CD14-positive monocyte (primary cell): ENCODE measurements at regions not wholly inside any gene's neighbourhood (a gene's known extent, or its start where the extent isn't known, plus 50 kb on each side); places are given as distances from the start of the nearest gene placed in this dataset.
A peak's percentile ranks its signal among the peaks of the same experiment; 100 is the strongest.
"Not testable (repeated sequence)": the region's sequence is repeated elsewhere in the genome, so short reads cannot be mapped to it uniquely, and the experiment has no call there.

Experiments used
- DNase-seq, 3 donors: peaks; one replicate each; pipeline ENCODE4 v3.0.0-alpha.2; 2011 to 2022
- H2AFZ ChIP-seq: 2 replicates; pipeline ENCODE4 v1.6.0; 2012; ENCODE audit warnings: mild to moderate bottlenecking, low read depth, low read length, inconsistent platforms; ENCODE audit not compliant: insufficient read depth, poor library complexity, severe bottlenecking
- H3K27ac ChIP-seq, 2 donors: 1 replicate in 1 of 2; 2 replicates in 1 of 2; pipeline ENCODE4 v1.5.1; 2012 to 2013; ENCODE audit warnings: low read length in 2 of 2, control low read depth in 1 of 2, inconsistent platforms in 1 of 2, low read depth in 1 of 2, mild to moderate bottlenecking in 1 of 2
- H3K27me3 ChIP-seq, 2 donors: one replicate each; pipeline versions ENCODE4 v1.6.0 to v1.6.1; 2011 to 2013; ENCODE audit warnings: low read length in 2 of 2; ENCODE audit not compliant: control insufficient read depth in 2 of 2, insufficient read depth in 2 of 2
- H3K36me3 ChIP-seq, 2 donors: replicated peaks in 1 of 2; 1 replicate in 1 of 2; 2 replicates in 1 of 2; pipeline versions ENCODE4 v1.5.1 to v1.6.1; 2012 to 2013; ENCODE audit warnings: low read length in 2 of 2, control low read depth in 1 of 2, inconsistent platforms in 1 of 2, mild to moderate bottlenecking in 1 of 2; ENCODE audit not compliant: insufficient read depth in 2 of 2, control insufficient read depth in 1 of 2
- H3K4me1 ChIP-seq, 2 donors: 1 replicate in 1 of 2; 2 replicates in 1 of 2; pipeline versions ENCODE4 v1.5.1 to v1.6.1; 2012 to 2013; ENCODE audit warnings: low read length in 2 of 2, control low read depth in 1 of 2, inconsistent platforms in 1 of 2, mild to moderate bottlenecking in 1 of 2, moderate library complexity in 1 of 2; ENCODE audit not compliant: insufficient read depth in 2 of 2, control insufficient read depth in 1 of 2
- H3K4me2 ChIP-seq: replicated peaks from 2 replicates; pipeline ENCODE3; 2012; ENCODE audit warnings: low read length, moderate library complexity, mild to moderate bottlenecking; ENCODE audit not compliant: poor library complexity, severe bottlenecking; ENCODE audit errors: extremely low read depth
- H3K4me3 ChIP-seq, 3 experiments: fragments of 200-600 bp in 1 of 3; sonication (generic) in 1 of 3; replicated peaks in 1 of 3; 1 replicate in 2 of 3; 2 replicates in 1 of 3; pipeline ENCODE4 v1.5.1; 2011 to 2013; ENCODE audit warnings: low read length in 3 of 3, mild to moderate bottlenecking in 3 of 3, control low read depth in 2 of 3, low read depth in 2 of 3, inconsistent platforms in 1 of 3, moderate library complexity in 1 of 3
- H3K79me2 ChIP-seq: 2 replicates; pipeline ENCODE4 v1.6.0; 2012; ENCODE audit warnings: mild to moderate bottlenecking, control low read depth, inconsistent platforms, low read length, moderate library complexity; ENCODE audit not compliant: insufficient read depth
- H3K9ac ChIP-seq: 2 replicates; pipeline ENCODE4 v1.6.0; 2017; ENCODE audit warnings: low read length, mild to moderate bottlenecking; ENCODE audit not compliant: insufficient read depth, poor library complexity, severe bottlenecking
- H3K9me3 ChIP-seq, 2 donors: replicated peaks in 1 of 2; 1 replicate in 1 of 2; 2 replicates in 1 of 2; pipeline versions ENCODE4 v1.5.1 to v1.6.1; 2012 to 2013; ENCODE audit warnings: low read length in 2 of 2, control low read depth in 1 of 2; ENCODE audit not compliant: control insufficient read depth in 1 of 2, insufficient read depth in 1 of 2
- H4K20me1 ChIP-seq: 2 replicates; pipeline ENCODE4 v1.6.0; 2012; ENCODE audit warnings: mild to moderate bottlenecking, low read length, control low read depth, moderate library complexity; ENCODE audit not compliant: insufficient read depth
- H3K27ac Mint-ChIP-seq, 7 donors: one replicate each; pipeline ENCODE4 v1.8.0; 2020; ENCODE audit warnings: mild to moderate bottlenecking in 7 of 7, mixed read lengths in 7 of 7, moderate library complexity in 6 of 7, inconsistent platforms in 2 of 7
- H3K27me3 Mint-ChIP-seq, 3 donors: one replicate each; pipeline ENCODE4 v1.8.0; 2021 to 2022; ENCODE audit warnings: low read depth in 3 of 3, mild to moderate bottlenecking in 3 of 3, mixed read lengths in 3 of 3, moderate library complexity in 3 of 3, inconsistent platforms in 1 of 3
- H3K36me3 Mint-ChIP-seq, 2 donors: one replicate each; pipeline ENCODE4 v1.8.0; 2020; ENCODE audit warnings: mixed read lengths in 2 of 2, inconsistent platforms in 1 of 2, mild to moderate bottlenecking in 1 of 2
- H3K4me1 Mint-ChIP-seq: one replicate; pipeline ENCODE4 v1.8.0; 2020; ENCODE audit warnings: mild to moderate bottlenecking, mixed read lengths
- H3K4me3 Mint-ChIP-seq, 2 donors: one replicate each; pipeline ENCODE4 v1.8.0; 2020; ENCODE audit warnings: mild to moderate bottlenecking in 2 of 2, mixed read lengths in 2 of 2, moderate library complexity in 1 of 2
- H3K9me3 Mint-ChIP-seq, 7 donors: one replicate each; pipeline ENCODE4 v1.8.0; 2020 to 2022; ENCODE audit warnings: mixed read lengths in 7 of 7, mild to moderate bottlenecking in 6 of 7, moderate library complexity in 6 of 7, inconsistent platforms in 2 of 7
- WGBS: methylation state at CpG from one replicate; pipeline ENCODE4 v1.1.5; 2013; ENCODE audit warnings: missing lambda C conversion rate; ENCODE audit not compliant: insufficient coverage; 5-methylcytosine and 5-hydroxymethylcytosine counted together
- intact Hi-C, 2 donors: fragments of 100-400 bp; cut with micrococcal nuclease; formaldehyde crosslinking; loops; one replicate each; pipeline versions ENCODE4 v1.15.0 to v1.15.1; 2023
- TF ChIP-seq, protein P1 (sequence below): fragments of 200-600 bp; IDR thresholded peaks from one replicate; pipeline ENCODE4 v1.8.0; 2022; ENCODE audit warnings: antibody characterized with exemption, mild to moderate bottlenecking

- H3K27me3 ChIP-seq = no peaks in the 10 kb centered on the region
- H3K4me2 ChIP-seq = peak overlapping the region; percentile 23
- no peaks in the 10 kb centered on the region for H4K20me1 ChIP-seq
- intact Hi-C loops = no loop called here
- no CpG with 5 or more reads among the region's 1 CpG for WGBS
- peaks cover 9 to 21% (median 12%) of the 10 kb centered on the region in 7 donors for H3K9me3 Mint-ChIP-seq
- H3K27ac Mint-ChIP-seq = peak overlapping the region in 6 of 7 donors; percentile 35 to 81 (median 60)
- H3K36me3 ChIP-seq = no peaks in the 10 kb centered on the region
- DNase-seq = peak; percentile 4 to 51 (median 7)
- H3K4me3 Mint-ChIP-seq = no peak overlapping the region
- no peak overlapping the region for H3K4me3 ChIP-seq
- peaks cover 0 to 7% (median 0%) of the 10 kb centered on the region in 3 donors for H3K27me3 Mint-ChIP-seq
- no peak overlapping the region for H3K9ac ChIP-seq
- H3K36me3 Mint-ChIP-seq = no peaks in the 10 kb centered on the region
- TF ChIP-seq, protein P1, sequence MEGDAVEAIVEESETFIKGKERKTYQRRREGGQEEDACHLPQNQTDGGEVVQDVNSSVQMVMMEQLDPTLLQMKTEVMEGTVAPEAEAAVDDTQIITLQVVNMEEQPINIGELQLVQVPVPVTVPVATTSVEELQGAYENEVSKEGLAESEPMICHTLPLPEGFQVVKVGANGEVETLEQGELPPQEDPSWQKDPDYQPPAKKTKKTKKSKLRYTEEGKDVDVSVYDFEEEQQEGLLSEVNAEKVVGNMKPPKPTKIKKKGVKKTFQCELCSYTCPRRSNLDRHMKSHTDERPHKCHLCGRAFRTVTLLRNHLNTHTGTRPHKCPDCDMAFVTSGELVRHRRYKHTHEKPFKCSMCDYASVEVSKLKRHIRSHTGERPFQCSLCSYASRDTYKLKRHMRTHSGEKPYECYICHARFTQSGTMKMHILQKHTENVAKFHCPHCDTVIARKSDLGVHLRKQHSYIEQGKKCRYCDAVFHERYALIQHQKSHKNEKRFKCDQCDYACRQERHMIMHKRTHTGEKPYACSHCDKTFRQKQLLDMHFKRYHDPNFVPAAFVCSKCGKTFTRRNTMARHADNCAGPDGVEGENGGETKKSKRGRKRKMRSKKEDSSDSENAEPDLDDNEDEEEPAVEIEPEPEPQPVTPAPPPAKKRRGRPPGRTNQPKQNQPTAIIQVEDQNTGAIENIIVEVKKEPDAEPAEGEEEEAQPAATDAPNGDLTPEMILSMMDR = no peak
- peaks cover 0 to 7% of the 10 kb centered on the region in 2 donors for H3K4me1 ChIP-seq
- H3K4me1 Mint-ChIP-seq = peaks cover 7% of the 10 kb centered on the region
- peaks cover 0 to 3% of the 10 kb centered on the region in 2 donors for H3K9me3 ChIP-seq
- no peak overlapping the region for H2AFZ ChIP-seq
- no peaks in the 10 kb centered on the region for H3K79me2 ChIP-seq
- H3K27ac ChIP-seq = peak overlapping the region in 1 of 2 donors; percentile 52
These were observed 232.1 kb downstream of the FZD1 start for GRCh38 chr7:91496251-91496820.

DNA sequence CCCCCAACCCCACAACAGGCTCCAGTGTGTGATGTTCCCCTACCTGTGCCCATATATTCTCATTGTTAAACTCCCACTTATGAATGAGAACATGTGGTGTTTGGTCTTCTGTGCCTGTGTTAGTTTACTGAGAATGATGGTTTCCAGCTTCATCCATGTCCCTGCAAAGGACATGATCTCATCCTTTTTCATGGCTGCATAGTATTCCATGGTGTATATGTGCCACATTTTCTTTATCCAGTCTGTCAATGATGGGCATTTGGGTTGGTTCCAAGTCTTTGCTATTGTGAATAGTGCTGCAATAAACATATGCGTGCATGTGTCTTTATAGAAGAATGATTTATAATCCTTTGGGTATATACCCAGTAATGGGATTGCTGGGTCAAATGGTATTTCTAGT is 233.0 kb downstream of the FZD1 start:
- H3K27ac ChIP-seq, H3K4me1 Mint-ChIP-seq, H4K20me1 ChIP-seq, H3K27me3 Mint-ChIP-seq, H3K36me3 ChIP-seq, H3K27me3 ChIP-seq, H3K4me2 ChIP-seq, H3K4me1 ChIP-seq, intact Hi-C loops, DNase-seq, H3K4me3 Mint-ChIP-seq, H3K79me2 ChIP-seq, H3K36me3 Mint-ChIP-seq, H2AFZ ChIP-seq, H3K9me3 ChIP-seq, H3K4me3 ChIP-seq, H3K9ac ChIP-seq, H3K27ac Mint-ChIP-seq: not testable (repeated sequence)
- no CpG with 5 or more reads among the region's 1 CpG for WGBS
- H3K9me3 Mint-ChIP-seq = peaks cover 10 to 21% (median 14%) of the 10 kb centered on the region in 7 donors
